Prostate gland (tissue), 2 donors: ENCODE measurements at regions not wholly inside any gene's neighbourhood (a gene's known extent, or its start where the extent isn't known, plus 50 kb on each side); places are given as distances from the start of the nearest gene placed in this dataset.

Experiments
- POLR2A ChIP-seq: fragments of 450-650 bp; IDR thresholded peaks from one replicate; pipeline ENCODE4 v1.6.1; 2016; ENCODE audit warnings: antibody characterized with exemption, mild to moderate bottlenecking
- POLR2AphosphoS5 ChIP-seq: sonication (generic); formaldehyde crosslinking; IDR thresholded peaks from one replicate; pipeline ENCODE4 v1.6.1; 2017; ENCODE audit warnings: antibody characterized with exemption
- TF ChIP-seq, protein P1 (sequence below), 4 experiments: fragments of 200-600 bp in 2 of 4; fragments of 450-650 bp in 2 of 4; sonication (generic) in 2 of 4; IDR thresholded peaks; 1 replicate in 3 of 4; 2 replicates in 1 of 4; pipeline ENCODE4 v1.5.1; 2016 to 2019; ENCODE audit warnings: antibody characterized with exemption in 4 of 4, mild to moderate bottlenecking in 2 of 4, moderate library complexity in 2 of 4

DNA sequence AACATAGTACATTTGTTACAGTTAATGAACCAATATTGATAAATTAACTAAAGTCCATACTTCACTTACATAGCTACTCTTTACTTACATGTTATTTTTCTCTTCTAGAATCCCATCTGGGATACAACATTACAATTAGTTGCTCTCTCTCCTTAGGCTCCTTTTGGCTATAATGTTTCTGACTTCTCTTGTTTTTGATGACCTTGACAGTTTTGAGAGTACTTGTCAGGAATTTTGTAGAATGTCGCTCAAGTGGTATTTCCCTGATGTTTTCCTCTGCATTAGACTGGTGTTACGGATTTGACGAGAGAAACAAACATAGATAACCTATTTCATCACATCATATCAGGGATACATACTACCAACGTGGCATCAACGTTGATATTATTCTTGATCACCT lies 925.4 kb upstream of the TMPRSS15 start:
- TF ChIP-seq POLR2A (no peak), POLR2AphosphoS5 (no peak)
- TF ChIP-seq, protein P1, sequence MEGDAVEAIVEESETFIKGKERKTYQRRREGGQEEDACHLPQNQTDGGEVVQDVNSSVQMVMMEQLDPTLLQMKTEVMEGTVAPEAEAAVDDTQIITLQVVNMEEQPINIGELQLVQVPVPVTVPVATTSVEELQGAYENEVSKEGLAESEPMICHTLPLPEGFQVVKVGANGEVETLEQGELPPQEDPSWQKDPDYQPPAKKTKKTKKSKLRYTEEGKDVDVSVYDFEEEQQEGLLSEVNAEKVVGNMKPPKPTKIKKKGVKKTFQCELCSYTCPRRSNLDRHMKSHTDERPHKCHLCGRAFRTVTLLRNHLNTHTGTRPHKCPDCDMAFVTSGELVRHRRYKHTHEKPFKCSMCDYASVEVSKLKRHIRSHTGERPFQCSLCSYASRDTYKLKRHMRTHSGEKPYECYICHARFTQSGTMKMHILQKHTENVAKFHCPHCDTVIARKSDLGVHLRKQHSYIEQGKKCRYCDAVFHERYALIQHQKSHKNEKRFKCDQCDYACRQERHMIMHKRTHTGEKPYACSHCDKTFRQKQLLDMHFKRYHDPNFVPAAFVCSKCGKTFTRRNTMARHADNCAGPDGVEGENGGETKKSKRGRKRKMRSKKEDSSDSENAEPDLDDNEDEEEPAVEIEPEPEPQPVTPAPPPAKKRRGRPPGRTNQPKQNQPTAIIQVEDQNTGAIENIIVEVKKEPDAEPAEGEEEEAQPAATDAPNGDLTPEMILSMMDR (IDR thresholded peaks at IDR 0.05): no peak
